H1 (cell line): ENCODE measurements at regions not wholly inside any gene's neighbourhood (a gene's known extent, or its start where the extent isn't known, plus 50 kb on each side); places are given as distances from the start of the nearest gene placed in this dataset.

ENCODE experiments used
- CHD7 ChIP-seq: fragments of 300-600 bp; sonication (generic); IDR thresholded peaks from 2 replicates; pipeline ENCODE4 v1.7.1; 2012; ENCODE audit warnings: low read length, moderate library complexity, mild to moderate bottlenecking, inconsistent platforms; ENCODE audit not compliant: insufficient replicate concordance
- TEAD4 ChIP-seq: IDR thresholded peaks from 2 replicates; pipeline ENCODE4 v1.6.1; 2012; ENCODE audit warnings: low read depth, low read length, inconsistent platforms, mixed read lengths

GRCh38 chr20:56860413-56860812 lies 231.3 kb downstream of the TFAP2C start (continued):
- TF ChIP-seq TEAD4, result no peak
- TF ChIP-seq CHD7, result no peak
